Kidney capillary endothelial cell (primary cell): ENCODE measurements at regions not wholly inside any gene's neighbourhood (a gene's known extent, or its start where the extent isn't known, plus 50 kb on each side); places are given as distances from the start of the nearest gene placed in this dataset.

ENCODE experiments used
- DNase-seq: peaks from one replicate; pipeline ENCODE4 v3.0.0-alpha.2; 2018; ENCODE audit warnings: low spot score

DNA sequence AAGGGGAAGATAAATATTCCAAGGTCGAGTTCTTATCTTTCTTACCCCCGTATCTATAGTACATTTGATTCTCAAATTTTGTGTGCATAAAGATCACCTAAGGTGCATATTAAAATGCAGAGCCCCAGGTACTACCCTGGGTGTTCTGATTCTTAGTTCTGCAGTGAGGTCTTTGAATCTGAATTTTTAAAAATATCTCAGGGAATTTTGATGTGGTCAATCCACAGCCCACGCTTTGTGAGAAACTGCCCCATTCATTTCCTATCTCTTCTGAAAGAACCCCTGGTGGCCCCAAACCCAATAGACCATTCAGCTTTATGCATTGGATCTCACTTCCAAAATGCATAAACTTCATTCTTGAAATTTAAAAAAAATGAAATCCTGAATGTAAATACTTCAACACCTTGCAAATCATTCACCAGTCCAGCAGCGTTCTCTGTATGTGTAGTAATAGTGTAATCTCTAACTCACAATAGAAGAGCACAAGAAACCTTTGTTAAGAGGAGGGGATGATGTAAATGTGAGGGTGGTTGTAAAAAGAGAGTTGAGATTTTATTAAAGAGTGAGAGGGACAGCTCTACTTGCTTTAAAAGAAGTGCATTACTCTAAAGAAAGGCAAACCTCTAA, 108.8 kb upstream of the ZP4 start:
- DNase-seq = no peak

DNA sequence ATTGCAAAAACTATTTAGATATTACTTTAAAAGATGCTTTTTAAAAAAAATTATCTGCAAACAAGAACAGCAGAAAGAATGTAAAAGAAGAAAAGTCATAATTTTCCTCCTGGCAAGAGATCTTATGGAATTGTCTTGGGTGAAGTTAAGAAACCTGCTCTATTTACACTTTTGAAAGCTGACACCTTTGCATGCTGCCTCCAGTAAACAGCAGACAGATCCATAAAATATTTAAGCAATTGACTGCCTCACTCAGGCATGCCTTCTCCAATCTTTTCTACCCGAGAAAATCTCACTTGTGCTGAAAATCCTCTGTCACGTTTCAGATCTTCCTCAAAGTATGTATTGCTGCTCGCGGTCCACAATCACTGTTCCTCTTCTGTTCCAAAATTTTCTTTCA, 107.9 kb upstream of the ZP4 start:
- DNase-seq = no peak

DNA sequence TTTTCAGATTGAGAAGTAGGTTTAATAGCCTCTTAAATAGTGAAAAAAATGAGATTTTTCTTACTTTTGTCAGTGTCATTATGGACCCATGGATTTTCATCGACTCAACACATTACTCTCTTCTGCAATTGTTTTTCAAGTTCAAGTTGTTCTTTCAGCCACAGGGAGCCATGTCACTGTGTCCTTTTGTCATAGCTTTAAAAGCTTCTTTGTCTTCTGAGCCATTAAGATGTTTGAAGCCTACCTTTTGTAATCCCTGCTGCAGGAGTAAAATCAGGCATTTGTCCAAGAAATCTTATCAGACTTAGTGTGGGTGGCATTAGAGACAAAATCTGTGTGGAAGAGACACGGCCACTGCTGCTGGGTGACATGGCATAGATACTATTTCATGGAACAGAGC, 92.8 kb upstream of the ZP4 start:
- no peak for DNase-seq

DNA sequence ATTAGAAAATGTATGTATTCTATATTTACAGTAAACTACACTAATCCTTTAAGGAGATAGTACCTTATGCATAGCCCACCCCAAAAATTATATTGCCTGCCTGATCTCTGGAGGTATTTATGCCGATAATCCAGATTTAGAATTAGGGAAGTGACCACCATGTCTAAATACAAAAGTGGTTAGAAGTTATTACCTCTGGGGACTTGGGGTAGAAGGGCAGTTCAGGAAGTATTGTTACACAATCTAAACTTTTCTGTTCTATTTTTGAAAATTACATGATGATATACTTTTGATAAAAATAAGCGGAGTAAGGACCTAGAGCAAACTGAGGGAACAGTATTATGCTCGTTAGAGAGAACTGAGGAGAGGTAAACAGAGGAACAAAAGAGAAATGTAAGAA, 90.5 kb upstream of the ZP4 start:
- no peak for DNase-seq

DNA sequence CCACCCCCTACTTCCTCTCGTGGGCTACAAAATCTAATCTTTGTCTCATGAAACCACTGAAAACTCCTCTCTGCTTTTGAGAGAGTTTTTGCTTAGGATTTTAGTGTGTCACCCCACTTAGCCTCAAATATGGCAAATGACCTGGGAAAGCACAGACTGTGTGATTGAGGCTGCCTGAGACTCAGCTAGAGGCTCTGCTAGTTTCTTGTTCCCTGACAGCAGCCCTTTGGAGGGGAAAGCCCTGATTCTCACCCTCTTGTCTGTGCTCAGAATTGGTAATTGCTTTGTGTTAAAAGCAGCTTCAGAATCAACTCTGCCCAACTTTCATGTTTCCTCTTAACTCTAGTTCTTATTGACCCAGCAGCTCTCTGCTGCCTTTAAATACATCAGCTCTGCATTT, 85.6 kb upstream of the ZP4 start:
- no peak for DNase-seq

DNA sequence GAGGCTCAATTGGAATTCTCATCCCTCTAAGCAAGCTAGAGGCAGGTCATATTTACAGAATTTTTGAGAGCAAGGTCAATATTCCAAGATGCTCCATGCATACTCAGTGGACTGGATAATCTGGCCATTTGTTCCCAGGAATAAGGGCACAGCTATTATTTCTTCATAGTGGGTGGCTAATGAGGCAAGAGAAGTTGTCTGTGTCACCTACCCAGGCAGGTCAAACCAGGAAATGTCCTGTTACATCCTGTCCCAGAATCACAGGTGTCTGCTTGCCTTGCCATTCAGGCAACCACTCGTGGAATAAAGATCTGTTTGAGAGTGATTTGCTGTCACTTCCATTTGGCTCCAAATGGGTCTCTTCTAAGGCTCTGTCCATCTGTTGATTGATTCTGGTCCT, 85.2 kb upstream of the ZP4 start:
- no peak for DNase-seq

DNA sequence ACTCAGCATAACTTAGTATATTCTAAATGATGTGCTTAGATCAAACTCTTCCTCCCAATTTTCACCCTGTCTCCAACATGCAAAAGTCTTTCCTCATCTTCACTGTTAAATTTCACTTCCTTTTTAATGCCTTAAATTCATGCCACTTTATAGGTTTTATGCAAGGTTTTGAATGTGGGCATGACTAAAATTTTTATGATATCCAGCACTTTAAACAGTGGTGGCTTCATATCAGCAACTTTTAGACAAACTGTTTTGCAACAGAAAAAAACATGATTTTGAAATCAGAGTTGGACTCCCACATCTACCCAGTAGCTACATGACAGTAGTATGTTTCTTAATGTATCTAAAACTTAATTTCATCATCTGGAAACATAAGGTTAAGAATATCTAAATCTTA, 84.7 kb upstream of the ZP4 start:
- no peak for DNase-seq

DNA sequence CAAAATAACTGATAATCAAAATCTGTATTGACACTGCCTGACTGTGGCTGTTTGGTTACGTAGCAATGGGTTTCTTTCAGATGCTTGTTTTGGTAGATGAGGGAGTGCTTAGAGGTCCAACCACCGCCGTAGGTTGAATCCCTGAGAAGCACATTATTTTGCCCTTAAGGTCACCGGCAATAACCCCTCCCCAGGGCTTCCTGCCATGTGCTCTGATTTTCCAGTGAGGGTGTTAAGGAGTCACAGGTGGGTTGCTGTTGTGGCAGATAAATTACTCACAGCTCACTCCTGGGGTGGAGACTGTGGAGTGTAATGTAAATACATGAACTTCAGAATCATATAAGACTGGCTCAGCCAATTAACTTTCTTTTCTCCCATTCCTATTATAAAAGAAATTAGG, 81.5 kb upstream of the ZP4 start:
- no peak for DNase-seq

DNA sequence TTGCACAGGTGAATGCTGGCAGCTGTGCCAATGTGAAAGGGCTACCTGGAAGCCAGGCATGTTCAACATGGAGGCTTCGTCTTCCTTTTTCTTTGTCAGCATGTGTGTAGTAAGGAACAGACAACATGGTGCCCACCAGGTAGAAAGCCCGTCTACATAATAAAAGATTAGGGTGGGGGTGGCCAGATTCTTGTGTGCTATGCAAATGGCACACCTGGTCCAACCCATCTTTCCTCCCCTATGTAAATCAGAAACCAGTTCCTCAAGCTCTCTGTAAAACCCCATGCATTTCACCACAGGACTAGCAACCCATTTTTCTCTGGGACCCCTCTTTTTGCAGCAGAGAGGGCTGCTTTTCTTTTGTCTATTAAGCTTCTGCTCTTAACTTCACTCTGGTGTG, 72.3 kb upstream of the ZP4 start:
- no peak for DNase-seq

DNA sequence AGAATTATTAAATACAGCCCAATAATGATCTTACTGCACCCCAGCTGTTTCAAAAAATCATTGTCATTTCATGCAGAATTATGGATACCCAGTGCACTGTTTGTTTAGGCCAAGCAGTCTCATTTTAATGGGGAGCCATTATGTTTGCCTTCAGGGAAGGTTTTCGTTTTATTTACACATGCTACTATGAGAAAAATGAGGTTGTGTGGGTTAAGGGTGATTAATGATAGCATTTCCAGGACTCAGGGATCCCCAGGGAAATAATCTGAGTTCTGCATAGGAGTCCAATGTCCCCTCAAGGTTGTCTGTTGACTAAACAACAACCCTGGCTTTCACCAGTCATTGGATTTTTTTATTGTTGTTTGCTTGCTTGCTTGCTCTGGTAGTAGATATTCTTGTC, 71.0 kb upstream of the ZP4 start:
- no peak for DNase-seq

DNA sequence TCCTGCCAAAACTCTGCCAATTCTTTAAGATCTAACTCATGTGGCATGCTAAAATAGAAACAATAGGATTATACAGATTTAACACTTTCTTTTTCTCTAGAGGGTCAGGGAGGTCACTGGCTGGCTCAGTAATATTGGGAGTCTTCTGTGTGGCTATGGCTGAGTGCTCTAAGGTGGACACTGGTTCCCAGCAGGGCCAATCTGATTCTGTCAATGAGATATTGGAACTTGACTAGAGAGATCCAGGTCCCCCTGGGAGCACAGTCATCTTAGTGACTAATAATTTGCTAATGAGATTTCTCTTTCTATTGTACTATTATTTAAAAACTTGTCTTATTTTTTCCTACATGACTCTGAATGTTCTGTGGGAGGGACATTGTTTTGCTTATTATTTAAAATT, 69.1 kb upstream of the ZP4 start:
- no peak for DNase-seq

DNA sequence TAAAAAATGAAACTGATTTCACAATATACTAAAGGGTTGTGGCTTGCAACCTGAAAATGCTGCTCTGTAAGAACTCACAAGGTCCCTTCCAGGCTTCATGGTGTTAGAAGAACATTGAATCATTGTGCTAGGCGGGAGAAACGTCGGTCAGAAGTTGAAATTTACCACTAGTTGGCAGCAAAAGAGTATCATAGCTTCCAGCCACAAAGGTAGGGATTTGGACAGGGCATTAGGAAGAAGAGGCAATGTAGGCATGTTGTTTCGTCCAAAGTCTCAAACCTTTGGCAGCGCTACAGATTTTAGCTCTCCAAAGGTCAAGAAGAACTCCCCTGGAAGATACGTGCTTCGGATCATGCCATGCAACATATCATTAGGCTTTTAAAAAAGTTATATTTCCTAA, 62.5 kb upstream of the ZP4 start:
- DNase-seq = no peak
